ENCODE measurements at regions not wholly inside any gene's neighbourhood (a gene's known extent, or its start where the extent isn't known, plus 50 kb on each side); places are given as distances from the start of the nearest gene placed in this dataset.
"Not testable (repeated sequence)": the region's sequence is repeated elsewhere in the genome, so short reads cannot be mapped to it uniquely, and the experiment has no call there.

- no peak for DNase-seq
- in situ Hi-C loops (cut with HindIII; ENCODE audit: low pct_ligation_motif_present, low pct_unique_long_range_greater_than_20kb, low sequenced_read_pairs) = no loop called here
These were observed 1523.0 kb upstream of the B3GALT2 start for GRCh38 chr1:194709439-194709838.

GRCh38 chr1:194707074-194707473 is 1520.7 kb upstream of the B3GALT2 start:
- in situ Hi-C loops (cut with HindIII; ENCODE audit: low pct_ligation_motif_present, low pct_unique_long_range_greater_than_20kb, low sequenced_read_pairs) = no loop called here
- no peak for DNase-seq

GRCh38 chr1:194705123-194705854 is 1518.9 kb upstream of the B3GALT2 start:
- in situ Hi-C loops (cut with HindIII; ENCODE audit: low pct_ligation_motif_present, low pct_unique_long_range_greater_than_20kb, low sequenced_read_pairs) = no loop called here
- DNase-seq = peak; percentile 28

GRCh38 chr1:194698908-194699318 is 1512.5 kb upstream of the B3GALT2 start:
- in situ Hi-C loops (cut with HindIII; ENCODE audit: low pct_ligation_motif_present, low pct_unique_long_range_greater_than_20kb, low sequenced_read_pairs) = no loop called here
- DNase-seq = no peak

GRCh38 chr1:194693244-194693643 is 1506.8 kb upstream of the B3GALT2 start:
- in situ Hi-C loops (cut with HindIII; ENCODE audit: low pct_ligation_motif_present, low pct_unique_long_range_greater_than_20kb, low sequenced_read_pairs) = no loop called here
- no peak for DNase-seq

GRCh38 chr1:194684636-194685035 is 1498.2 kb upstream of the B3GALT2 start:
- no peak for DNase-seq

GRCh38 chr1:194658090-194658439 is 1471.7 kb upstream of the B3GALT2 start:
- in situ Hi-C loops (cut with HindIII; ENCODE audit: low pct_ligation_motif_present, low pct_unique_long_range_greater_than_20kb, low sequenced_read_pairs) = no loop called here
- DNase-seq = peak; percentile 80

More at GRCh38 chr1:194684636-194685035, 1498.2 kb upstream of the B3GALT2 start:
- in situ Hi-C loops (cut with HindIII; ENCODE audit: low pct_ligation_motif_present, low pct_unique_long_range_greater_than_20kb, low sequenced_read_pairs) = no loop called here

GRCh38 chr1:194654956-194655355 is 1468.5 kb upstream of the B3GALT2 start:
- in situ Hi-C loops (cut with HindIII; ENCODE audit: low pct_ligation_motif_present, low pct_unique_long_range_greater_than_20kb, low sequenced_read_pairs) = no loop called here

GRCh38 chr1:194653385-194653784 is 1467.0 kb upstream of the B3GALT2 start:
- DNase-seq = no peak
- in situ Hi-C loops (cut with HindIII; ENCODE audit: low pct_ligation_motif_present, low pct_unique_long_range_greater_than_20kb, low sequenced_read_pairs) = no loop called here

More at GRCh38 chr1:194654956-194655355, 1468.5 kb upstream of the B3GALT2 start:
- no peak for DNase-seq

- DNase-seq = no peak
- in situ Hi-C loops (cut with HindIII; ENCODE audit: low pct_ligation_motif_present, low pct_unique_long_range_greater_than_20kb, low sequenced_read_pairs) = no loop called here
These were observed 1460.7 kb upstream of the B3GALT2 start for GRCh38 chr1:194647118-194647517.

GRCh38 chr1:194644528-194644927 is 1458.1 kb upstream of the B3GALT2 start:
- in situ Hi-C loops (cut with HindIII; ENCODE audit: low pct_ligation_motif_present, low pct_unique_long_range_greater_than_20kb, low sequenced_read_pairs) = no loop called here
- no peak for DNase-seq

- in situ Hi-C loops (cut with HindIII; ENCODE audit: low pct_ligation_motif_present, low pct_unique_long_range_greater_than_20kb, low sequenced_read_pairs) = no loop called here
- no peak for DNase-seq
These were observed 1453.9 kb upstream of the B3GALT2 start for GRCh38 chr1:194640322-194640721.

- in situ Hi-C loops (cut with HindIII; ENCODE audit: low pct_ligation_motif_present, low pct_unique_long_range_greater_than_20kb, low sequenced_read_pairs) = no loop called here
- DNase-seq = no peak
These were observed 1442.6 kb upstream of the B3GALT2 start for GRCh38 chr1:194629011-194629410.

GRCh38 chr1:194624833-194625232 is 1438.4 kb upstream of the B3GALT2 start:
- DNase-seq = no peak
- in situ Hi-C loops (cut with HindIII; ENCODE audit: low pct_ligation_motif_present, low pct_unique_long_range_greater_than_20kb, low sequenced_read_pairs) = no loop called here

GRCh38 chr1:194618101-194618500 is 1431.7 kb upstream of the B3GALT2 start:
- in situ Hi-C loops (cut with HindIII; ENCODE audit: low pct_ligation_motif_present, low pct_unique_long_range_greater_than_20kb, low sequenced_read_pairs) = no loop called here
- peak; percentile 51 for DNase-seq

GRCh38 chr1:194617272-194617671 is 1430.9 kb upstream of the B3GALT2 start:
- in situ Hi-C loops (cut with HindIII; ENCODE audit: low pct_ligation_motif_present, low pct_unique_long_range_greater_than_20kb, low sequenced_read_pairs); DNase-seq: not testable (repeated sequence)

- DNase-seq = no peak
- in situ Hi-C loops (cut with HindIII; ENCODE audit: low pct_ligation_motif_present, low pct_unique_long_range_greater_than_20kb, low sequenced_read_pairs) = no loop called here
These were observed 1430.4 kb upstream of the B3GALT2 start for GRCh38 chr1:194616835-194617234.

- in situ Hi-C loops (cut with HindIII; ENCODE audit: low pct_ligation_motif_present, low pct_unique_long_range_greater_than_20kb, low sequenced_read_pairs) = no loop called here
- DNase-seq = no peak
These were observed 1415.8 kb upstream of the B3GALT2 start for GRCh38 chr1:194602184-194602583.

- no peak for DNase-seq
These were observed 1414.3 kb upstream of the B3GALT2 start for GRCh38 chr1:194600716-194601115.

GRCh38 chr1:194598098-194598497 is 1411.7 kb upstream of the B3GALT2 start:
- no peak for DNase-seq
- in situ Hi-C loops (cut with HindIII; ENCODE audit: low pct_ligation_motif_present, low pct_unique_long_range_greater_than_20kb, low sequenced_read_pairs) = no loop called here

More at GRCh38 chr1:194600716-194601115, 1414.3 kb upstream of the B3GALT2 start:
- in situ Hi-C loops (cut with HindIII; ENCODE audit: low pct_ligation_motif_present, low pct_unique_long_range_greater_than_20kb, low sequenced_read_pairs) = no loop called here
